GM18502 (cell line): ENCODE measurements at regions not wholly inside any gene's neighbourhood (a gene's known extent, or its start where the extent isn't known, plus 50 kb on each side); places are given as distances from the start of the nearest gene placed in this dataset.

Experiments
- ATAC-seq: cut with Tn5 transposase; IDR thresholded peaks from one replicate; pipeline ENCODE4 v1.9.1; 2021; ENCODE audit warnings: mild to moderate bottlenecking; ENCODE audit not compliant: unreplicated experiment, poor library complexity

DNA sequence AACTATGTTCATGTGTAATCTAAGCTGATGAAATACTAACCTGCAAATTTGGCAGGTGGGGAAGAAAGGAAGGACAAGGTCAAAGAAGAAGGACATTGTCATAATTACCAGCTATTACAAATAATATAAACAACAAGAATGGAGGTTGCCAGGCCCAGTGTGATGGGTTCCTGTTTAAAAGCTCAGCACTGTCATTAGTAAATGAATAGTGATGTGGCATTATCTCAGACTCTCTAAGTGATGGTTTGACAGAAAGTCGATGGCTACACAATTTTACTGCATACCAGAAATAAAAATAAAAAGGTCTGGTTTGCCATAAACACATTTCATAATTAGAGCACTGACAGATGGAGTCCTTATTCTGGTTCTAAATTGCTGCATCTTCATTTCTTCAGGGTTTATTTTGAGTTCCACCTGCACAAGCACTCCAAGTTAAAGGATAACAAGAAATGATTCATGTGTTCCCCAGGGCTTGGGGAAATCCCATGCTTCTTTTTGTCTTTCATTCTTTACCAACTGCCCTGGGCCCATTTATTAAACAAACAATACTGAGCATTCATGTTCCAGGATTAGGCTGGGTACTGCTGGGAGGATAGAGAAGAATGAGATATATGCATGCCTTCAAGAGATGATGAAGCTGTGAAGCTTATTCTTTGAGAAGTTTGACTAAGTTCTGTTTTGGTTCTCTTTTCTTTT lies 367.8 kb upstream of the RASGEF1B start:
- ATAC-seq = no peak

- no peak for ATAC-seq
Observed at GRCh38 chr4:81838586-81838985, 366.9 kb upstream of the RASGEF1B start.

DNA sequence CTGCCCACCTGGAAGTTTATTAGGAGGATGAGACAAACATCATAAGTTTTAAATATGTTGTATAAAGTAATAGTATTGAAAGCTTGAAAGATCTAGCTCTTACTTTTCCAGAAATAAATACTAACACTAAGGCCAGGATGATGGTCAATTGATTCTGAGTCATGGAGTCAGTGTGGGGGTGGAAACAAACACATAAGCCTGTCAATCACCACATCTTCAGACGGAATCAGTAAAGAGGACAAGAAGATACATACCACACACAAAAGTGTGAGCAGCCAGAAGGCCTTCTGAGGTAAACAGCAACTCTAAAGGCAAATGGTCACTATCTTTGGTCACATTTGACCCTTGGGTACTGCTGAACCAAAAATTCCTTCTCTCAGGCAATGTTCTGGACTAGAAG lies 365.0 kb upstream of the RASGEF1B start:
- no peak for ATAC-seq

DNA sequence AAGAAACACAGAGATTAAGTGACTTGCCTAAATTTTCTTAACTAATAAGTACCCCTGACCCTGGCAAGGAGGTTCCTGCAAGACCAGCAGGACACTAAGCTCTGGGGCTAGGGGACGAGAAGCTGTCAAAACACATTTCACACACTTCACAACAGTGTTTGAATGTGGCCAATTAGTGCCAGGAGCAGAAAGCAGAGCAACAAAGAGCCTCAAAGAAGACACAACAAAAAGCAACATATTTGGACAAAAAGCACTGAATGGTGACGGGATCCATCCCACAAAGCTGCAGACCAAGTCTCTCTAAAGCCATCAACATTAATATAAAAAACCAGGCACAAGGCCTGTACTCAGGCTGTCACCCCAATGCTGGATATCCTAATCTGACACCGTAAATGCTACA lies 361.9 kb upstream of the RASGEF1B start:
- ATAC-seq = no peak

DNA sequence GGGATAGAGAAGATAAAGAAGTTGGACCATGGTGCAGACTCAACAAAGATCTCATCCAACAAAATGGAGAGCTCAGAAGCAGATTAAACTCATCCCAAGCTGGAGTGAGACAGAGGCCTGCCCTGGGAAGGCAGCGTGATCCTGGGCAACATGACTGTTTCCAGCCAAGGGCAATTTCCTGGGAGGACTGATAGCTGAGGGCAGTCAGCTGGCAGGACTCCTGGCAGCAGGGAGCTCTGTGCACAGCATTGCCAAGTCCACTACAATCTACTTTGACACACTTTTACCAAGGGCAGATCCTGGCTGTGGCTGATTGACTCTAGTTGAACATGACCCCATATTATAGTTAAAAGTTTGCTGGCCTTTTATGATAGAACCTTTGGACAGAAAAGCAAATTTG lies 357.3 kb upstream of the RASGEF1B start:
- no peak for ATAC-seq

GRCh38 chr4:81827577-81828202 lies 356.0 kb upstream of the RASGEF1B start:
- peak; percentile 94 for ATAC-seq

GRCh38 chr4:81826817-81827424 lies 355.2 kb upstream of the RASGEF1B start:
- no peak for ATAC-seq

GRCh38 chr4:81826335-81826734 lies 354.6 kb upstream of the RASGEF1B start:
- no peak for ATAC-seq

DNA sequence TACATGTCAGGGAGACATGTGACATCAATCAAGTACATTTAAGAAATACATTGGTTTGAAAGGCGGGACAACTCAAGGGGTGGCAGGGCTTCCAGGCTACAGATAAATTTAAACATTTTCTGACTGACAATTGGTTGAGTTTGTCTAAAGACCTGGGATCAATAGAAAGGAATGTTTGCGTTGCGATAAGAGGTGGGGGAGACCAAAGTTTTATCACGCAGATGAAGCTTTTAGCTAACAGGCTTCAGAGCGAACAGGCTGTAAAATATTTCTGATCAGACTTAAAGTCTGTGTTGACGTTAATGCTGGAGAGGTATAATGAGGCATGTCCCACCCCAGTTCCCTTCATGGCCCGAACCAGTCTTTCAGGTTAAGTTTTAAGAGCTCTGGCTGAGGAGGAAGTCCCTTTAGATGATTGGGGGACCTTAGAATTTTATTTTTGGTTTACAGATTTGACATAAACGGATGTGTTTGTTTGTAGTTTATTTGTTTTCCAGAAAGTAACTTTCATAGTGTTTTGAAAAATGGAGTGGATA lies 346.7 kb upstream of the RASGEF1B start:
- no peak for ATAC-seq

DNA sequence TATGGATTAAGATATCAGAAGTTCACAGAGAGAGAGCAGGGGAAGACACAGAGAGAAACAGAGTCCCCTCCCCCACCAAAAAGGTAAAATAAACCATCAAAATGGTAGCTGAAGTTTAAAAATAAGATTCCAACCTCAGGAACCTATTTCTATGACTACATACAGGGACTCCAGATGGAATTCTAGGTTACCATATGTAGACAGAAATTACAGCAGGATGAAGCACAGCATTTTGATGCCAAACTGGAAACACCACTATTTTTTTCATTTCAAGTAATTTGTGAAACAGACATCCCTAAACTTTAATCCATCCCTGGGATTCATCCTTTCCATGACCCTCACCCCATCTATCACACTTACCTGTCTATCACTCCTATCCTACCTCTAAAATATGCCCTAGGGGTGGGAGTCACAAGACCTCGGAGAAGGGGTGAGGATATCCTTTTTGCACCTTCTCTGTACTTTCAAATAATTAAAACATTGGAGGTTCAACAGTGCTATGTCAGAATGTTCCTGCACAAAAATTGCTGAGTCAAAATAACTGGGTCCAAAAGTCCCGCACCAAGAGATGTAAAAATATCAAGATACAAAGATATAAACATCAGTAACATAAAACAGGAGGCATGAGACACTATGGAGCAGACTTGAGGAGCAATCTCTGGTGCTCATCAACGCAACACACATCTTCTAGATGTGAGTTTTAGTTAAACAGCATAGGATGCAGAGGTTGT lies 344.5 kb upstream of the RASGEF1B start:
- ATAC-seq = no peak

- ATAC-seq = no peak
Observed at GRCh38 chr4:81814987-81815541, 343.4 kb upstream of the RASGEF1B start.

GRCh38 chr4:81811562-81812293 lies 340.0 kb upstream of the RASGEF1B start:
- no peak for ATAC-seq

GRCh38 chr4:81808011-81808672 lies 336.4 kb upstream of the RASGEF1B start:
- no peak for ATAC-seq

GRCh38 chr4:81807386-81807785 lies 335.7 kb upstream of the RASGEF1B start:
- no peak for ATAC-seq

DNA sequence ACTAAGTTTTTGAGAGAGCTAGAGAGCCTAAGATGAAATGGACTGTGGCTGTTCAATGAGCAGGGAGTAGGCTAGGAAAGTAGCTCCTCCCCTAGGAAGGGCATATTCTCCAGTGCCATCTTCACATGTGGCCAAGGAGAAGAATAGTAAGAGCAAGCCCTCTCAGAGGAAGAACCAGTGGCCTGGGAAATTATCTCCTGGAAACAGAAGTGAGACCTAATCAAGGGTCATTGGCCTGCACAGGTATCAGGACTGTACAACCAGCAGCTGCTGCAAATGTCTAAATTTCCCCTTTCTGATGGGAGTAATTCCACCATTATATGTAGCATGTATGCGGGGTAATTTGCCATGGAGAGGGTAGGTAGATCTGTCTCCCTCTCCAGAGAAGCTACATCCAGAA lies 334.8 kb upstream of the RASGEF1B start:
- no peak for ATAC-seq

- ATAC-seq = no peak
Observed at GRCh38 chr4:81804849-81805248, 333.1 kb upstream of the RASGEF1B start.

DNA sequence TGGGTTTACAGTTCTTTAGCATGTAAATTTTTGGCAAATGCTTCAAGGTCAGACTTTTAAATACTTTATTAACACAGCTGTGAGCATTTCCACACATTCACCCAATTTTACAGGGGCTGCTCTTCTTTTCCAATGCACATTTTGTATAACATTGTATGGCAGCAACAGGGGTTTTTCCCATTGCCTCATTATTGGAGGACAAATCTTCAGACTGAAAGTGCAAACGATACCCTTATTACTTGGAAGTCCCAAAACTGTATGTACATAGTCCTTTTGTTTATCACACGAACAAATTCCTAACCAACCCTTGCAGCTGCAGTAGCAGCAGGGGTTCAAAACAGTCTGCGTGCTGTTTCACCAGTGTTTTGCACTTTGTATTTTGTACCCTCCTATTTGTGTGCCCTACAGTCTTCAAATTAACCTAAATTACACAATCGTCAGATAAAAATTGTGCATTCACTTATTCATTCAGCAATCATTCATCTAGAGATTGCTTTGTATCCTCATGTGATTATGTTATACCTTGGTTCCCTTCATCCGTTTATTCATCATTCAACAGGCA lies 330.7 kb upstream of the RASGEF1B start:
- no peak for ATAC-seq

- no peak for ATAC-seq
Observed at GRCh38 chr4:81799371-81799770, 327.7 kb upstream of the RASGEF1B start.
